ENCODE measurements at regions not wholly inside any gene's neighbourhood (a gene's known extent, or its start where the extent isn't known, plus 50 kb on each side); places are given as distances from the start of the nearest gene placed in this dataset.

GRCh38 chr2:185147361-185147760, 549.0 kb downstream of the ZNF804A start:
- no peak for DNase-seq

- no peak for DNase-seq
Observed at GRCh38 chr2:185152186-185152585, 553.9 kb downstream of the ZNF804A start.

- DNase-seq = no peak
Observed at GRCh38 chr2:185161701-185162100, 563.4 kb downstream of the ZNF804A start.

- DNase-seq = no peak
Observed at GRCh38 chr2:185174353-185174752, 564.3 kb upstream of the FSIP2 start.

GRCh38 chr2:185179743-185180142, 558.9 kb upstream of the FSIP2 start:
- DNase-seq = no peak

GRCh38 chr2:185181901-185182300, 556.7 kb upstream of the FSIP2 start:
- no peak for DNase-seq

GRCh38 chr2:185185044-185185443, 553.6 kb upstream of the FSIP2 start:
- no peak for DNase-seq

- DNase-seq = no peak
Observed at GRCh38 chr2:185187421-185187820, 551.2 kb upstream of the FSIP2 start.

GRCh38 chr2:185188656-185189055, 549.9 kb upstream of the FSIP2 start:
- no peak for DNase-seq

GRCh38 chr2:185201063-185201462, 537.5 kb upstream of the FSIP2 start:
- no peak for DNase-seq

GRCh38 chr2:185202381-185202780, 536.2 kb upstream of the FSIP2 start:
- no peak for DNase-seq

- DNase-seq = no peak
Observed at GRCh38 chr2:185202945-185203528, 535.6 kb upstream of the FSIP2 start.

- no peak for DNase-seq
Observed at GRCh38 chr2:185208261-185208660, 530.3 kb upstream of the FSIP2 start.

- DNase-seq = no peak
Observed at GRCh38 chr2:185215497-185215896, 523.1 kb upstream of the FSIP2 start.

GRCh38 chr2:185219981-185220380, 518.6 kb upstream of the FSIP2 start:
- DNase-seq = no peak

GRCh38 chr2:185222311-185222710, 516.3 kb upstream of the FSIP2 start:
- no peak for DNase-seq

- DNase-seq = no peak
Observed at GRCh38 chr2:185227391-185227790, 511.2 kb upstream of the FSIP2 start.

GRCh38 chr2:185239491-185239890, 499.1 kb upstream of the FSIP2 start:
- DNase-seq = no peak

- peak; percentile 3 for DNase-seq
Observed at GRCh38 chr2:185240796-185241195, 497.8 kb upstream of the FSIP2 start.

GRCh38 chr2:185241556-185241955, 497.0 kb upstream of the FSIP2 start:
- no peak for DNase-seq

GRCh38 chr2:185242462-185242861, 496.1 kb upstream of the FSIP2 start:
- no peak for DNase-seq

GRCh38 chr2:185245216-185245615, 493.4 kb upstream of the FSIP2 start:
- no peak for DNase-seq

- no peak for DNase-seq
Observed at GRCh38 chr2:185245806-185246205, 492.8 kb upstream of the FSIP2 start.

GRCh38 chr2:185246717-185247116, 491.9 kb upstream of the FSIP2 start:
- no peak for DNase-seq

GRCh38 chr2:185255566-185255965, 483.0 kb upstream of the FSIP2 start:
- DNase-seq = no peak

All from skin of body (tissue), 1 donor.